Natural killer cell (primary cell): ENCODE measurements at regions not wholly inside any gene's neighbourhood (a gene's known extent, or its start where the extent isn't known, plus 50 kb on each side); places are given as distances from the start of the nearest gene placed in this dataset.

Experiments
- ATAC-seq, 3 donors: fragments of 150-1000 bp in 2 of 3; fragments of 200-7000 bp in 1 of 3; cut with Tn5 transposase; 1 replicate in 1 of 3; 2 replicates in 2 of 3; pipeline ENCODE4 v1.10.0; 2021; ENCODE audit warnings: mild to moderate bottlenecking in 2 of 3, moderate library complexity in 2 of 3
- DNase-seq, 2 donors: peaks; one replicate each; pipeline versions ENCODE4 v3.0.0 to v3.0.0-alpha.2; 2013 to 2021; ENCODE audit warnings: mixed read lengths in 1 of 2
- H3K27ac ChIP-seq: one replicate; pipeline ENCODE4 v1.5.1; 2013; ENCODE audit warnings: mild to moderate bottlenecking, low read length
- H3K27me3 ChIP-seq: one replicate; pipeline ENCODE4 v1.6.1; 2013; ENCODE audit warnings: low read length; ENCODE audit not compliant: control insufficient read depth, insufficient read depth
- H3K36me3 ChIP-seq: one replicate; pipeline ENCODE4 v1.6.1; 2013; ENCODE audit warnings: low read length; ENCODE audit not compliant: control insufficient read depth, insufficient read depth
- H3K4me1 ChIP-seq: one replicate; pipeline ENCODE4 v1.6.1; 2013; ENCODE audit warnings: low read length; ENCODE audit not compliant: control insufficient read depth, insufficient read depth
- H3K4me3 ChIP-seq: one replicate; pipeline ENCODE4 v1.5.1; 2013; ENCODE audit warnings: low read length
- H3K9me3 ChIP-seq: one replicate; pipeline ENCODE4 v1.6.1; 2013; ENCODE audit warnings: low read length; ENCODE audit not compliant: control insufficient read depth, insufficient read depth
- H3K27ac Mint-ChIP-seq, 2 donors: one replicate each; pipeline ENCODE4 v1.8.0; 2022; ENCODE audit warnings: mild to moderate bottlenecking in 2 of 2, mixed read lengths in 2 of 2, moderate library complexity in 1 of 2
- H3K27me3 Mint-ChIP-seq, 2 donors: one replicate each; pipeline ENCODE4 v1.8.0; 2022; ENCODE audit warnings: low read depth in 2 of 2, mixed read lengths in 2 of 2
- H3K36me3 Mint-ChIP-seq: one replicate; pipeline ENCODE4 v1.8.0; 2022; ENCODE audit warnings: mixed read lengths
- H3K4me1 Mint-ChIP-seq, 2 donors: one replicate each; pipeline ENCODE4 v1.8.0; 2022; ENCODE audit warnings: mixed read lengths in 2 of 2
- H3K4me3 Mint-ChIP-seq: one replicate; pipeline ENCODE4 v1.8.0; 2022; ENCODE audit warnings: mild to moderate bottlenecking, moderate library complexity, mixed read lengths
- H3K9me3 Mint-ChIP-seq, 2 donors: one replicate each; pipeline ENCODE4 v1.8.0; 2022; ENCODE audit warnings: mixed read lengths in 2 of 2
- WGBS: methylation state at CpG from one replicate; pipeline ENCODE4 v1.1.7; 2013; ENCODE audit warnings: missing lambda C conversion rate; ENCODE audit not compliant: insufficient coverage; 5-methylcytosine and 5-hydroxymethylcytosine counted together
- intact Hi-C: fragments of 100-400 bp; cut with micrococcal nuclease; formaldehyde crosslinking; loops from one replicate; pipeline ENCODE4 v1.14.2; 2022
- TF ChIP-seq, protein P1 (sequence below): fragments of 200-600 bp; IDR thresholded peaks from one replicate; pipeline ENCODE4 v1.8.0; 2022; ENCODE audit warnings: antibody characterized with exemption

DNA sequence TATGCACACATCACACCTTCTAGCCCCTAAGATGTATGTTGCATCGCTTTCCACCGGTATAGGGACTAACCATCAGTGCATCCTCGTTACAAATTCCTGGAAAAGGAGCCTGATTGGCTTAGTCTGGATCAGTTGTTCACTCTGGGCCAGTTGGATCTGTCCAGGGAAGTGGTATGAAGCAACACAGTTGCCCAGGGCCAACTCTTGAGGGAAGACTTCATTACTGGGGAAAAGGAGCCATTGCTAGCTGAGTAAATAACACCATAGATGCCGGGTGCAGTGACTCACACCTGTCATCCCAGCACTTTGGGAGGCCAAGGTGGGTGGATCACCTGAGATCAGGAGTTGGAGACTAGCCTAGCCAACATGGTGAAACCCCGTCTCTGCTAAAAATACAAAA, 275.2 kb upstream of the RBFOX1 start:
- Histone ChIP-seq H3K4me1 (no peaks in the 10 kb centered on the region), H3K36me3 (no peaks in the 10 kb centered on the region), H3K27ac (no peak overlapping the region), H3K27me3 (no peaks in the 10 kb centered on the region), H3K9me3 (no peaks in the 10 kb centered on the region), H3K4me3 (no peak overlapping the region)
- TF ChIP-seq, protein P1, sequence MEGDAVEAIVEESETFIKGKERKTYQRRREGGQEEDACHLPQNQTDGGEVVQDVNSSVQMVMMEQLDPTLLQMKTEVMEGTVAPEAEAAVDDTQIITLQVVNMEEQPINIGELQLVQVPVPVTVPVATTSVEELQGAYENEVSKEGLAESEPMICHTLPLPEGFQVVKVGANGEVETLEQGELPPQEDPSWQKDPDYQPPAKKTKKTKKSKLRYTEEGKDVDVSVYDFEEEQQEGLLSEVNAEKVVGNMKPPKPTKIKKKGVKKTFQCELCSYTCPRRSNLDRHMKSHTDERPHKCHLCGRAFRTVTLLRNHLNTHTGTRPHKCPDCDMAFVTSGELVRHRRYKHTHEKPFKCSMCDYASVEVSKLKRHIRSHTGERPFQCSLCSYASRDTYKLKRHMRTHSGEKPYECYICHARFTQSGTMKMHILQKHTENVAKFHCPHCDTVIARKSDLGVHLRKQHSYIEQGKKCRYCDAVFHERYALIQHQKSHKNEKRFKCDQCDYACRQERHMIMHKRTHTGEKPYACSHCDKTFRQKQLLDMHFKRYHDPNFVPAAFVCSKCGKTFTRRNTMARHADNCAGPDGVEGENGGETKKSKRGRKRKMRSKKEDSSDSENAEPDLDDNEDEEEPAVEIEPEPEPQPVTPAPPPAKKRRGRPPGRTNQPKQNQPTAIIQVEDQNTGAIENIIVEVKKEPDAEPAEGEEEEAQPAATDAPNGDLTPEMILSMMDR, result no peak
- H3K4me3 Mint-ChIP-seq, result no peak overlapping the region
- no peak for ATAC-seq
- WGBS, result 78% methylated on average over 5 of the region's 5 CpGs
- DNase-seq, result no peak
- intact Hi-C loops, result no loop called here
- H3K27ac Mint-ChIP-seq, result no peak overlapping the region
- H3K36me3 Mint-ChIP-seq, result no peaks in the 10 kb centered on the region
- no peaks in the 10 kb centered on the region for H3K4me1 Mint-ChIP-seq
- no peaks in the 10 kb centered on the region for H3K27me3 Mint-ChIP-seq
- peaks cover 0 to 4% of the 10 kb centered on the region in 2 donors for H3K9me3 Mint-ChIP-seq

DNA sequence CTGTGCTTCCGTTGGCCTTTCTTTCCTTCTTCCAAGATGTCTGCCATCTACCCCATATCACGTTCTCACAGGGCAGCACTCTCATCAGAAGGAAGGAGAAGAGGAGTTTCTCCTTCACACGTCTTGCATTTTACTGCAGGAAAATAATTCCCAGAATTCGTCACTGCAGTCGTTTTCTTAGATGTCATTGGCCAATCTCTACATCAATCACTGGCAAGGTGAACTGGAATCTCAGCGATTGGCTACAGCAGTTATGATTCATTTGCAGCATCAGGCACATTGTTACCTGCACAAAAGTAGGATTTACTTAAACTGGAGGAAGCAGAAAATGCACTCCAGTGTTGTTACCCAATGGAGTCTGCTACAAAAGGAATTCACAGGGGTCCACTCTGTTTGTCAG, 277.2 kb upstream of the RBFOX1 start:
- Mint-ChIP-seq H3K9me3 (peaks cover 0 to 2% of the 10 kb centered on the region in 2 donors), H3K4me3 (no peak overlapping the region), H3K36me3 (no peaks in the 10 kb centered on the region), H3K27ac (no peak overlapping the region), H3K4me1 (no peaks in the 10 kb centered on the region), H3K27me3 (no peaks in the 10 kb centered on the region)
- TF ChIP-seq, protein P1, result no peak
- H3K9me3 ChIP-seq, result no peaks in the 10 kb centered on the region
- 73% methylated on average over 6 of the region's 6 CpGs for WGBS
- no peaks in the 10 kb centered on the region for H3K27me3 ChIP-seq
- no peak overlapping the region for H3K27ac ChIP-seq
- no peaks in the 10 kb centered on the region for H3K4me1 ChIP-seq
- ATAC-seq (no peak), DNase-seq (no peak)
- intact Hi-C loops, result no loop called here
- no peaks in the 10 kb centered on the region for H3K36me3 ChIP-seq
- no peak overlapping the region for H3K4me3 ChIP-seq

DNA sequence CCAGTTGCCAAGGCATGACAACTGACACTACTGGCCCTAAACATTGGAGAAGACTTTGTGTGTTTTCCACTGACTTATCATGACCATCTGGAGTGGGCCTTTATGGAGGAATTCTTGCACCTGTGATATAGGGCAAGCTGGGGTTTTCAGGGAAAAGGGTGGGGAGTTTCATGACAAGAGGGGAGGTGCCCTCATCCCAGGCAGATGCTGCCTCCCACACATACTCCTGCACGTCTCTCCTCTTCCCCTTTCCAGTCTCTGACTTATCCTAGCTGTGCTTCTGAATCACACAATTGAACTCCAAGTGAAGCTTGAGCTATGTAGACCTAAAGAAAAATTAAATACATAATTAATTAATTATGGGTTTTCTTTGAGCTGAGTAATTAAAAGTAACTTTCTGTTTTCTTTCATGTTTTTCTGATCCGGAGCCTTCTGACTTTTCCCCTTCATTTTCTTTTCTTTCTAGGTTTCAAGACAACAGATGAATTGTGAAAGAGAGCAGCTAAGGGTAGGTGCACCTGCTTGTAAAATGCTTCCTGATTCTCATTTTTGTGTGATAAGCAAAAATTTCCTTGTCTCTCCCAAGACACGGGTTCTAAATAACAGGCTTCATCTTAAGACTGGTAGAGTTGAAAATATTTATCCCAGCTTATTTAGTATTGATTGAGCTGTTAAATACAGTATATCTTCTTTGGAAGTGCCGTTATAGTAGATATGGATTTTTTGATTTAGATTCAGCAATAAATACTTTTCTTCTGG, 280.9 kb upstream of the RBFOX1 start:
- no peaks in the 10 kb centered on the region for H3K36me3 ChIP-seq
- DNase-seq (no peak), ATAC-seq (no peak)
- Mint-ChIP-seq H3K4me3 (no peak overlapping the region), H3K27me3 (no peaks in the 10 kb centered on the region), H3K36me3 (no peaks in the 10 kb centered on the region), H3K27ac (no peak overlapping the region), H3K9me3 (peaks cover 4 to 7% of the 10 kb centered on the region in 2 donors), H3K4me1 (no peaks in the 10 kb centered on the region)
- intact Hi-C loops, result no loop called here
- TF ChIP-seq, protein P1, result no peak
- H3K27me3 ChIP-seq, result no peaks in the 10 kb centered on the region
- no peak overlapping the region for H3K4me3 ChIP-seq
- no peaks in the 10 kb centered on the region for H3K4me1 ChIP-seq
- H3K27ac ChIP-seq, result no peak overlapping the region
- WGBS, result 20% methylated on average over 1 of the region's 4 CpGs
- H3K9me3 ChIP-seq, result peaks cover 3% of the 10 kb centered on the region

DNA sequence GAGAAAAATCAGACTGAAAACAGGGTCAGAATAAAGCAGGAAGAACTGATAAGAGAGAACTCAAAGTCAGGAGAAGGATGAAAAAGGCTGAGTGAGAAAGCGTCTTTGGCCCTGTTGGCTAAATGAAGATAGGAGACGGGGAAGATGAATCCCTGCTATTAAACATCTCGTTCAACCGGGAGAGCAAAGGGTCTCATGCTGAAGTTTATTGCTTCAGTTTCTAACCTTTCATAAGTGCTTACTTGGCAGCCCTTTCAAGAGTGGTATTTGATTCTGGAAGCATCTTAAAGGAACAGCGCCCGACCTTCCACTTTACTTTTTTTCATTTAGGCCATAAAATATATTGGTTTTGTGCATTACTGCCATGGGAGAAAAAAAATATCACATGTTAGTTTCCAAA, 288.3 kb upstream of the RBFOX1 start:
- no peak overlapping the region for H3K27ac Mint-ChIP-seq
- H3K27me3 Mint-ChIP-seq, result no peaks in the 10 kb centered on the region
- WGBS, result 84% methylated on average over 4 of the region's 6 CpGs
- no peaks in the 10 kb centered on the region for H3K36me3 Mint-ChIP-seq
- Histone ChIP-seq H3K27me3 (no peaks in the 10 kb centered on the region), H3K4me1 (no peaks in the 10 kb centered on the region), H3K27ac (no peak overlapping the region), H3K36me3 (no peaks in the 10 kb centered on the region), H3K9me3 (peaks cover 3% of the 10 kb centered on the region), H3K4me3 (no peak overlapping the region)
- intact Hi-C loops, result no loop called here
- DNase-seq, result no peak
- peaks cover 2 to 11% of the 10 kb centered on the region in 2 donors for H3K9me3 Mint-ChIP-seq
- ATAC-seq, result no peak
- no peak overlapping the region for H3K4me3 Mint-ChIP-seq
- H3K4me1 Mint-ChIP-seq, result no peaks in the 10 kb centered on the region
- TF ChIP-seq, protein P1, result no peak
